ENCODE measurements at regions not wholly inside any gene's neighbourhood (a gene's known extent, or its start where the extent isn't known, plus 50 kb on each side); places are given as distances from the start of the nearest gene placed in this dataset.

- no peaks in the 10 kb centered on the region for H3K27me3 ChIP-seq (ENCODE audit: control insufficient read depth, insufficient read depth, low read length)
- no peak overlapping the region for H3K27ac ChIP-seq (ENCODE audit: insufficient read depth, low read length)
- no peak for TF ChIP-seq EZH2 (IDR thresholded peaks at IDR 0.05; ENCODE audit: low read length, missing control alignments)
- TF ChIP-seq CTCF (conservative IDR thresholded peaks at IDR 0.05 in 1 of 2, IDR thresholded peaks at IDR 0.05 in 1 of 2; ENCODE audit: low read depth in 1 of 2, low read length in 2 of 2) = no peak
- H3K9ac ChIP-seq (ENCODE audit: insufficient read depth, low read length) = no peak overlapping the region
- H4K20me1 ChIP-seq (ENCODE audit: control insufficient read depth, extremely low read depth, insufficient read depth, low read length) = no peaks in the 10 kb centered on the region
- no peaks in the 10 kb centered on the region for H3K4me1 ChIP-seq (ENCODE audit: control insufficient read depth, extremely low read depth, insufficient read depth, low read length)
- no peak overlapping the region for H2AFZ ChIP-seq (ENCODE audit: low read length)
- no peak overlapping the region for H3K4me2 ChIP-seq (ENCODE audit: extremely low read depth, insufficient read depth, low read length)
- no peak for DNase-seq (ENCODE audit: low read depth in 2 of 2)
- no peaks in the 10 kb centered on the region for H3K79me2 ChIP-seq (ENCODE audit: control insufficient read depth, insufficient read depth, low read length)
- no peaks in the 10 kb centered on the region for H3K36me3 ChIP-seq (ENCODE audit: control insufficient read depth, insufficient read depth, low read length)
- no peaks in the 10 kb centered on the region for H3K9me3 ChIP-seq (ENCODE audit: control insufficient read depth, insufficient read depth, low read depth, low read length)
- H3K4me3 ChIP-seq (replicated peaks in 1 of 4; ENCODE audit: control extremely low read depth in 1 of 4, insufficient read depth in 1 of 4, low read depth in 3 of 4, low read length in 4 of 4) = no peak overlapping the region
These were observed 1043.5 kb upstream of the SORCS1 start for GRCh38 chr10:108208038-108208437.

GRCh38 chr10:108204528-108205305, 1040.2 kb upstream of the SORCS1 start:
- Histone ChIP-seq H2AFZ (ENCODE audit: low read length) (no peak overlapping the region), H3K36me3 (ENCODE audit: control insufficient read depth, insufficient read depth, low read length) (no peaks in the 10 kb centered on the region), H3K4me2 (ENCODE audit: extremely low read depth, insufficient read depth, low read length) (no peak overlapping the region), H3K9me3 (ENCODE audit: control insufficient read depth, insufficient read depth, low read depth, low read length) (no peaks in the 10 kb centered on the region), H3K4me3 (replicated peaks in 1 of 4; ENCODE audit: control extremely low read depth in 1 of 4, insufficient read depth in 1 of 4, low read depth in 3 of 4, low read length in 4 of 4) (no peak overlapping the region), H3K9ac (ENCODE audit: insufficient read depth, low read length) (no peak overlapping the region), H4K20me1 (ENCODE audit: control insufficient read depth, extremely low read depth, insufficient read depth, low read length) (no peaks in the 10 kb centered on the region), H3K27ac (ENCODE audit: insufficient read depth, low read length) (no peak overlapping the region), H3K27me3 (ENCODE audit: control insufficient read depth, insufficient read depth, low read length) (no peaks in the 10 kb centered on the region), H3K4me1 (ENCODE audit: control insufficient read depth, extremely low read depth, insufficient read depth, low read length) (no peaks in the 10 kb centered on the region), H3K79me2 (ENCODE audit: control insufficient read depth, insufficient read depth, low read length) (no peaks in the 10 kb centered on the region)
- no peak for TF ChIP-seq EZH2 (IDR thresholded peaks at IDR 0.05; ENCODE audit: low read length, missing control alignments)
- TF ChIP-seq CTCF (conservative IDR thresholded peaks at IDR 0.05 in 1 of 2, IDR thresholded peaks at IDR 0.05 in 1 of 2; ENCODE audit: low read depth in 1 of 2, low read length in 2 of 2) = peak in 1 of 2 donors; percentile 25
- DNase-seq (ENCODE audit: low read depth in 2 of 2) = peak; percentile 1 to 16

DNA sequence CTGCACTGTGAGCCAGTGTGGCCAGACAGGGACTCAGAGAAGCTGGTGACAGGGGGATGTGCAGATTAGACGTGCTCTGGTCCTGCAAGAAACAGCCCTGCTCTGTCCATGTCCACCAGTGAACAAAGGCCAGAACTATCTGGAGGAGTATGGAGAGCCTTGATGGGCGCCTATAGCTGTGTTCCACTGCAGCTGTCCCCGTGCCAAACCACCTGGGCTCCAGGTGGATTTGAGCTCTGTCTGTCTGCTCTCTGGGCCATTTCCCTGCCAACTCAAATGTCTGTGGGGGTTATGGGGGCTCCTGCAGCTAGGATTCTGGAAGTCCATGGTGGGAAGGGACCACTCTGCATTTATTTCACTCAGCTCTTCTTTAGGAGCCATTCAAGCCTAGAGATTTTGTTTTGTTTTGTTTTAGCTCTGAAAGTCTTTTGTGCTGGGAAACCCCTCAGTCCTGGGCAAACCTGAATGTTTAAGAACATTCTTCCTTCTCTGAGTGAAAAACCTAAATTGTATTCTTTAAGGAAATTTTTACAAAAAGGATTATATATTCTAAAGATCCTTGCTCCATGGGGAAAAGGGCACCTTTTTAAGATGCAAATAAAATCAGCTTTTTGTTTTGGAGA, 1039.5 kb upstream of the SORCS1 start:
- H3K9ac ChIP-seq (ENCODE audit: insufficient read depth, low read length) = no peak overlapping the region
- no peak overlapping the region for H3K4me2 ChIP-seq (ENCODE audit: extremely low read depth, insufficient read depth, low read length)
- H3K27ac ChIP-seq (ENCODE audit: insufficient read depth, low read length) = no peak overlapping the region
- H3K36me3 ChIP-seq (ENCODE audit: control insufficient read depth, insufficient read depth, low read length) = no peaks in the 10 kb centered on the region
- no peaks in the 10 kb centered on the region for H3K4me1 ChIP-seq (ENCODE audit: control insufficient read depth, extremely low read depth, insufficient read depth, low read length)
- no peaks in the 10 kb centered on the region for H3K79me2 ChIP-seq (ENCODE audit: control insufficient read depth, insufficient read depth, low read length)
- H2AFZ ChIP-seq (ENCODE audit: low read length) = no peak overlapping the region
- H3K9me3 ChIP-seq (ENCODE audit: control insufficient read depth, insufficient read depth, low read depth, low read length) = no peaks in the 10 kb centered on the region
- no peaks in the 10 kb centered on the region for H4K20me1 ChIP-seq (ENCODE audit: control insufficient read depth, extremely low read depth, insufficient read depth, low read length)
- no peak overlapping the region for H3K4me3 ChIP-seq (replicated peaks in 1 of 4; ENCODE audit: control extremely low read depth in 1 of 4, insufficient read depth in 1 of 4, low read depth in 3 of 4, low read length in 4 of 4)
- H3K27me3 ChIP-seq (ENCODE audit: control insufficient read depth, insufficient read depth, low read length) = no peaks in the 10 kb centered on the region
- DNase-seq (ENCODE audit: low read depth in 2 of 2) = no peak
- TF ChIP-seq CTCF (conservative IDR thresholded peaks at IDR 0.05 in 1 of 2, IDR thresholded peaks at IDR 0.05 in 1 of 2; ENCODE audit: low read depth in 1 of 2, low read length in 2 of 2) (no peak), EZH2 (IDR thresholded peaks at IDR 0.05; ENCODE audit: low read length, missing control alignments) (no peak)

All from fibroblast of lung (primary cell).